ENCODE measurements at regions not wholly inside any gene's neighbourhood (a gene's known extent, or its start where the extent isn't known, plus 50 kb on each side); places are given as distances from the start of the nearest gene placed in this dataset.
"Not testable (repeated sequence)": the region's sequence is repeated elsewhere in the genome, so short reads cannot be mapped to it uniquely, and the experiment has no call there.

- no peak for DNase-seq (ENCODE audit: low spot score in 2 of 2)
- WGBS, 2 donors, result 70 to 78% methylated on average over 1 of the region's 1 CpG
- H3K4me3 ChIP-seq (ENCODE audit: low read depth, poor library complexity, severe bottlenecking), result no peak overlapping the region
- TF ChIP-seq POLR2A (IDR thresholded peaks at IDR 0.05) (no peak), CTCF (IDR thresholded peaks at IDR 0.05) (no peak)
- intact Hi-C loops (cut with DNase I; ENCODE audit: low total_unique reads), result no loop called here
Measured at GRCh38 chr13:50292081-50292480, 276.8 kb downstream of the KCNRG start.

GRCh38 chr13:50294425-50294824 lies 279.2 kb downstream of the KCNRG start:
- DNase-seq (ENCODE audit: low spot score in 2 of 2); intact Hi-C loops (cut with DNase I; ENCODE audit: low total_unique reads); H3K4me3 ChIP-seq (ENCODE audit: low read depth, poor library complexity, severe bottlenecking): not testable (repeated sequence)
- 93 to 95% methylated on average over 4 of the region's 4 CpGs for WGBS, 2 donors

- no peak overlapping the region for H3K4me3 ChIP-seq (ENCODE audit: low read depth, poor library complexity, severe bottlenecking)
- 78 to 81% methylated on average over 3 of the region's 3 CpGs for WGBS, 2 donors
- intact Hi-C loops (cut with DNase I; ENCODE audit: low total_unique reads), result no loop called here
- DNase-seq (ENCODE audit: low spot score in 2 of 2), result no peak
- no peak for TF ChIP-seq CTCF (IDR thresholded peaks at IDR 0.05)
- no peak for TF ChIP-seq POLR2A (IDR thresholded peaks at IDR 0.05)
Measured at GRCh38 chr13:50299546-50300249, 284.5 kb downstream of the KCNRG start.

- H3K4me3 ChIP-seq (ENCODE audit: low read depth, poor library complexity, severe bottlenecking), result no peak overlapping the region
- no peak for DNase-seq (ENCODE audit: low spot score in 2 of 2)
- TF ChIP-seq POLR2A (IDR thresholded peaks at IDR 0.05) (no peak), CTCF (IDR thresholded peaks at IDR 0.05) (no peak)
- intact Hi-C loops (cut with DNase I; ENCODE audit: low total_unique reads), result no loop called here
- WGBS, 2 donors, result 81 to 90% methylated on average over 5 of the region's 5 CpGs
Measured at GRCh38 chr13:50303963-50304721, 288.9 kb downstream of the KCNRG start.

GRCh38 chr13:50306156-50306555 lies 290.9 kb downstream of the KCNRG start:
- 83 to 92% methylated on average over 4 of the region's 4 CpGs for WGBS, 2 donors
- TF ChIP-seq POLR2A (IDR thresholded peaks at IDR 0.05), result no peak
- no peak for TF ChIP-seq CTCF (IDR thresholded peaks at IDR 0.05)
- no peak for DNase-seq (ENCODE audit: low spot score in 2 of 2)
- no peak overlapping the region for H3K4me3 ChIP-seq (ENCODE audit: low read depth, poor library complexity, severe bottlenecking)
- intact Hi-C loops (cut with DNase I; ENCODE audit: low total_unique reads), result loop anchor here (5.0 kb wide), 1 partner anchor 44 kb away; no protein-coding TSS in a partner anchor

- WGBS, 2 donors, result 42 to 49% methylated on average over 2 of the region's 2 CpGs
- no peak for TF ChIP-seq POLR2A (IDR thresholded peaks at IDR 0.05)
- TF ChIP-seq CTCF (IDR thresholded peaks at IDR 0.05), result no peak
- intact Hi-C loops (cut with DNase I; ENCODE audit: low total_unique reads), result loop anchor here (5.0 kb wide), 1 partner anchor 47 kb away; no protein-coding TSS in a partner anchor
- DNase-seq (ENCODE audit: low spot score in 2 of 2), result no peak
- no peak overlapping the region for H3K4me3 ChIP-seq (ENCODE audit: low read depth, poor library complexity, severe bottlenecking)
Measured at GRCh38 chr13:50309318-50309717, 294.1 kb downstream of the KCNRG start.

Data from lower leg skin (tissue), 4 donors.